ENCODE measurements at regions not wholly inside any gene's neighbourhood (a gene's known extent, or its start where the extent isn't known, plus 50 kb on each side); places are given as distances from the start of the nearest gene placed in this dataset.

GRCh38 chr1:67629370-67630075 lies 55.5 kb upstream of the GADD45A start:
- intact Hi-C loops (cut with micrococcal nuclease) = no loop called here

GRCh38 chr1:67630438-67631045 lies 54.5 kb upstream of the GADD45A start:
- H3K4me3 Mint-ChIP-seq = no peak overlapping the region
- intact Hi-C loops (cut with micrococcal nuclease) = no loop called here
- H3K36me3 Mint-ChIP-seq (ENCODE audit: low read depth) = no peaks in the 10 kb centered on the region
- no peaks in the 10 kb centered on the region for H3K9me3 Mint-ChIP-seq
- CTCF ChIA-PET = no interaction called here
- no peak overlapping the region for H3K27ac Mint-ChIP-seq
- peaks cover 11% of the 10 kb centered on the region for H3K4me1 Mint-ChIP-seq (ENCODE audit: low read depth)
- DNase-seq = no peak
- peaks cover 3% of the 10 kb centered on the region for H3K27me3 Mint-ChIP-seq (ENCODE audit: low read depth)

More at GRCh38 chr1:67629370-67630075, 55.5 kb upstream of the GADD45A start:
- peaks cover 3% of the 10 kb centered on the region for H3K27me3 Mint-ChIP-seq (ENCODE audit: low read depth)
- no peak overlapping the region for H3K27ac Mint-ChIP-seq
- H3K9me3 Mint-ChIP-seq = no peaks in the 10 kb centered on the region
- DNase-seq = no peak
- H3K36me3 Mint-ChIP-seq (ENCODE audit: low read depth) = no peaks in the 10 kb centered on the region
- H3K4me1 Mint-ChIP-seq (ENCODE audit: low read depth) = peaks cover 2% of the 10 kb centered on the region
- H3K4me3 Mint-ChIP-seq = no peak overlapping the region
- CTCF ChIA-PET = interaction anchor here (1.0 kb wide), 1 partner anchor 95 kb away, joined by 5 read pairs; no protein-coding TSS in a partner anchor

DNA sequence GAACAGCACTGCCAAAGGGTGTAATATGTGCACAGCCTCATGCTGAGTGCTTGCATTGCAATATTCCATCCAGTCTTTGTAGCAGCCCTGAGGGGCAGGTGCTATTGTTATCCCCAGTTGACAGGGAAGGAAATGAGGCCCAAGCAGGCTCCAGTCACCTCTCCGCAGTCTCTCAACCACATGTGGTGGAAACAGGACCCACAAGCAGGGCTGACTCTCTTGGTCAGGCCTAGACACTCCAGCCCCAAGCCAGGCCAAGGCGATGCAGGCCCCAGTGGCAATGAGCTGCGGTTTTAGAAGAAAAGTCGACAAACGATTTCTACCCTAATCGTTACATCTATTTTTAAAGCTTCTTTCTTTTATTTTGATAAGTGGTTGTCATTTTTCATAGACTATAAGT lies 52.6 kb upstream of the GADD45A start:
- Mint-ChIP-seq H3K27ac (no peak overlapping the region), H3K4me1 (ENCODE audit: low read depth) (peaks cover 16% of the 10 kb centered on the region), H3K4me3 (no peak overlapping the region), H3K27me3 (ENCODE audit: low read depth) (peaks cover 3% of the 10 kb centered on the region), H3K9me3 (no peaks in the 10 kb centered on the region), H3K36me3 (ENCODE audit: low read depth) (no peaks in the 10 kb centered on the region)
- no peak for DNase-seq
- intact Hi-C loops (cut with micrococcal nuclease) = no loop called here
- CTCF ChIA-PET = interaction anchor here (0.7 kb wide), 1 partner anchor 12 kb away, joined by 3 read pairs; no protein-coding TSS in a partner anchor

DNA sequence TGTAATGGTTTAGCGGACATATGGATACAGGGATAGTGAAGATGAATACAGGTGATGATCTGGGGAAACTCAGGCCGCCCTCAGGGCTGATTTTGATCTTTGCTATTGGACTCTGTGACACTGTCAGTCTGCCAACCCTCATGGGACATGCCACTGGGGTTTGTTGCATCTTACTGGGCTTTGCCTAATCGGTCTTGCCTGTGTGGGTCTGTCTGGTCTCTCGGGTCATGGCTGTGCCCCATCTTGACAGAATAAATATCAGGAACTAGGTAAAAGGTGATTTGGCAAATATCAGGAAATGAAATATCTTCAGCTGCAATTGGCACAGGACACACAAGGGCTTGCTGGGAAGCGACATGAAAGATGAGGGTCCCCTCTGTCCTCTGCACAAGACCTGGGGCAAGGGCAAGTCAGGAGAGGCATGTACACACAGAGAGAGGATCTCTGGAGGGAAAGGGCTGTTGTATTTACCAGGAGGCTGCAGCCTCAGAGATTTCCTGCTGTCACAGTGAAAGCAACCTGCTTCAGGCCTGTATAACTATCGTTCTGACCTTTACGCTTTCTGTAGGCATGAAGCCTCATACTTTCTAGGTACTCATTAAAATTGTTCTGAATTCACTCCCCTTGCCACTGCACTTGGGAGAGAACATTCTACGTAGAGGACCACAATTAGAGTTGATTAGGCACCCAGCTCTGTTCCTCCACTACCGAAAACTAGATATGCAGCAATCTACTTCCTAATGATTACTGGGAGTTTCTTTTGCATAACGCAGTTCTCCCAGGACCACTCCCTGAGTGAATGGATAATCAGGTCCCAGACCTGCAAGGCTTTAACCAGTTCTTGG lies 52.0 kb upstream of the GADD45A start:
- Mint-ChIP-seq H3K27ac (no peak overlapping the region), H3K9me3 (no peaks in the 10 kb centered on the region), H3K4me3 (no peak overlapping the region), H3K36me3 (ENCODE audit: low read depth) (no peaks in the 10 kb centered on the region), H3K27me3 (ENCODE audit: low read depth) (peaks cover 3% of the 10 kb centered on the region), H3K4me1 (ENCODE audit: low read depth) (peaks cover 16% of the 10 kb centered on the region)
- intact Hi-C loops (cut with micrococcal nuclease) = no loop called here
- no peak for DNase-seq
- CTCF ChIA-PET = interaction anchor here (0.7 kb wide), 1 partner anchor 13 kb away, joined by 3 read pairs; no protein-coding TSS in a partner anchor

- intact Hi-C loops (cut with micrococcal nuclease) = no loop called here
- Mint-ChIP-seq H3K4me1 (ENCODE audit: low read depth) (peaks cover 16% of the 10 kb centered on the region), H3K27me3 (ENCODE audit: low read depth) (peaks cover 3% of the 10 kb centered on the region), H3K36me3 (ENCODE audit: low read depth) (no peaks in the 10 kb centered on the region), H3K4me3 (no peak overlapping the region), H3K27ac (peak overlapping the region; percentile 3), H3K9me3 (no peaks in the 10 kb centered on the region)
- CTCF ChIA-PET = no interaction called here
- no peak for DNase-seq
These were observed 50.5 kb upstream of the GADD45A start for GRCh38 chr1:67634396-67634935.

DNA sequence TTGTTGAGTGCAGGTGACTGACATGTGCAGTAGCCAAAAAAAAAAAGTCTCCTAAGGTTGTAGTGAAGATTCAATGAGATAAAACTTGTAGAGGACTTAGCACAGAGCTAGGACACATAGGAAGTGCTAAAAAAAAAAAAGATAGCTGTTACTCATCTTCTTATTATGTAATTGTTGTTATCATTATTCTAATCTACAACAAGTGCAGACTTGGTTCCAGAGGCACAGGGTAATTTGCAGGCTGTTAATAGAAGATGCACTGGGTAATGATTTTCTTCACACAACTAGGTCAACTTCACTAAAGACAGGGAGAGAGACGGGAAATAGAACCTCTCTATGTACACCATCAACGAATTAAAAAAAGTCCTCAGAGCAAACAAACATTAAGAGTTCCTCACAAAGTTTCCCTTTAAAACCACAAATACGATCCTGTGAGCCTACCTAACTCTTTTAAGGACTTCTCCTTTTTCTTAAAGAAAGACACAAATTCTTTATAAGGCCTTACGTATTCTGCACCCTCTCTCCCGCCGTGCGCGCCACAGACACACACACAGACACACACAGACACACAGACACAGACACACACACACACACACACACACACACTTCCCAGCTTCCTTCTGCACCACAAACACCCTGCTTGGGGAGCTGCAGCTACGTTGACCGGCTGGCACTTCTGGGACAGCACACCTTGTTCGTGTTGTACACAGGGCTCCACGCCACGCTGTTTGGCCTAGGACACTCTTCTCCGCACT lies 49.8 kb upstream of the GADD45A start:
- no peak overlapping the region for H3K4me3 Mint-ChIP-seq

More for the DNA sequence above, 49.8 kb upstream of the GADD45A start:
- no peak overlapping the region for H3K27ac Mint-ChIP-seq
- no peaks in the 10 kb centered on the region for H3K36me3 Mint-ChIP-seq (ENCODE audit: low read depth)
- DNase-seq = no peak
- intact Hi-C loops (cut with micrococcal nuclease) = no loop called here
- peaks cover 1% of the 10 kb centered on the region for H3K27me3 Mint-ChIP-seq (ENCODE audit: low read depth)
- CTCF ChIA-PET = interaction anchor here (0.5 to 0.7 kb wide), 4 partner anchors 11 to 72 kb away, joined by 3 read pairs; no protein-coding TSS in a partner anchor
- H3K9me3 Mint-ChIP-seq = no peaks in the 10 kb centered on the region
- H3K4me1 Mint-ChIP-seq (ENCODE audit: low read depth) = peaks cover 16% of the 10 kb centered on the region

All from activated naive CD4-positive, alpha-beta T cell treated with anti-CD3 and anti-CD28 coated beads for 36 hours (primary cell).